HCT116 (cell line): ENCODE measurements at regions not wholly inside any gene's neighbourhood (a gene's known extent, or its start where the extent isn't known, plus 50 kb on each side); places are given as distances from the start of the nearest gene placed in this dataset.

ENCODE experiments used
- ATAC-seq: fragments of 200-7000 bp; cut with Tn5 transposase; 2 replicates; pipeline ENCODE4 v1.9.1; 2020; ENCODE audit warnings: mild to moderate bottlenecking, moderate library complexity
- BruUV-seq: library from RNA; stranded (reverse); fragments of 400-500 nt; replicated peaks from 2 replicates; lab custom pipeline; 2021; lab: Mats Ljungman, UMichigan
- CTCF ChIA-PET: fragments of 300-600 bp; sonication (Branson Sonifier 250); formaldehyde crosslinking; loops from one replicate; lab custom pipeline; 2021; ENCODE audit warnings: antibody characterized with exemption; lab: Charles Lee
- POLR2A ChIA-PET: fragments of 300-600, 350-600 bp; sonication (Branson Sonifier 250); formaldehyde crosslinking; loops from one replicate; lab custom pipeline; 2021; ENCODE audit warnings: antibody characterized with exemption; lab: Charles Lee
- RAD21 ChIA-PET, 2 experiments: fragments of 300-600 bp; sonication (Branson Sonifier 250); formaldehyde crosslinking; loops; one replicate each; lab custom pipeline; 2023; ENCODE audit warnings: low total read pairs in 2 of 2; ENCODE audit not compliant: uncharacterized antibody in 2 of 2, unreplicated experiment in 2 of 2, low non-redundant PET in 1 of 2; lab: Charles Lee
- DNase-seq: peaks from one replicate; pipeline ENCODE4 v3.0.0-alpha.2; 2010; ENCODE audit warnings: low read depth, low spot score
- H2AFZ ChIP-seq: fragments of 200-600 bp; shearing (Covaris generic), sonication (generic); 2 replicates; pipeline ENCODE4 v1.6.1; 2017; ENCODE audit warnings: low read depth, mixed run types, mixed read lengths, antibody characterized with exemption, low read length; ENCODE audit not compliant: poor library complexity, severe bottlenecking
- H3K27ac ChIP-seq: 2 replicates; pipeline ENCODE4 v1.5.1; 2012; ENCODE audit warnings: low read depth, low read length
- H3K27me3 ChIP-seq: fragments of 200-600 bp; sonication (generic); 2 replicates; pipeline ENCODE4 v1.6.1; 2016; ENCODE audit warnings: mixed run types, low read length, mixed read lengths; ENCODE audit not compliant: insufficient read depth
- H3K36me3 ChIP-seq, 2 experiments: fragments of 200-500 bp in 1 of 2; fragments of 200-600 bp in 1 of 2; sonication (Bioruptor generic) in 1 of 2; sonication (generic) in 1 of 2; 2 replicates each; pipeline versions ENCODE4 v1.5.1 to v1.6.1; 2014 to 2016; ENCODE audit warnings: low read length in 2 of 2, inconsistent platforms in 1 of 2, mixed read lengths in 1 of 2, mixed run types in 1 of 2; ENCODE audit not compliant: insufficient read depth in 2 of 2, control insufficient read depth in 1 of 2
- H3K4me1 ChIP-seq, 2 experiments: fragments of 200-600 bp in 1 of 2; sonication (generic) in 1 of 2; 2 replicates each; pipeline versions ENCODE4 v1.5.1 to v1.6.1; 2012 to 2017; ENCODE audit warnings: low read length in 2 of 2, inconsistent platforms in 1 of 2, mild to moderate bottlenecking in 1 of 2, mixed read lengths in 1 of 2, mixed run types in 1 of 2, moderate library complexity in 1 of 2; ENCODE audit not compliant: insufficient read depth in 2 of 2, control insufficient read depth in 1 of 2
- H3K4me2 ChIP-seq: fragments of 200-600 bp; sonication (generic); 2 replicates; pipeline ENCODE4 v1.6.1; 2017; ENCODE audit warnings: mixed run types, low read length, mixed read lengths
- H3K4me3 ChIP-seq, 2 experiments: fragments of 200-600 bp in 1 of 2; sonication (generic) in 1 of 2; replicated peaks in 1 of 2; 2 replicates each; pipeline ENCODE4 v1.5.1; 2011 to 2016; ENCODE audit warnings: low read length in 2 of 2, control low read depth in 1 of 2, low read depth in 1 of 2, mild to moderate bottlenecking in 1 of 2, mixed read lengths in 1 of 2, mixed run types in 1 of 2
- H3K79me2 ChIP-seq: fragments of 200-600 bp; sonication (generic); 2 replicates; pipeline ENCODE4 v1.6.1; 2017; ENCODE audit warnings: mild to moderate bottlenecking, mixed run types, low read length, moderate library complexity, mixed read lengths; ENCODE audit not compliant: insufficient read depth
- H3K9ac ChIP-seq: fragments of 200-600 bp; sonication (generic); 2 replicates; pipeline ENCODE4 v1.6.1; 2016; ENCODE audit warnings: low read length, mixed read lengths
- H3K9me2 ChIP-seq: fragments of 200-600 bp; sonication (generic), shearing (Covaris generic); 2 replicates; pipeline ENCODE4 v1.6.1; 2017; ENCODE audit warnings: mixed run types, mild to moderate bottlenecking, moderate library complexity; ENCODE audit not compliant: insufficient read depth
- H3K9me3 ChIP-seq, 2 experiments: fragments of 200-500 bp in 1 of 2; fragments of 200-600 bp in 1 of 2; sonication (Bioruptor generic) in 1 of 2; sonication (generic) in 1 of 2; 2 replicates each; pipeline ENCODE4 v1.6.1; 2014 to 2017; ENCODE audit warnings: low read length in 2 of 2, mixed read lengths in 2 of 2, inconsistent platforms in 1 of 2, low read depth in 1 of 2, mild to moderate bottlenecking in 1 of 2, mixed run types in 1 of 2, moderate library complexity in 1 of 2; ENCODE audit not compliant: control insufficient read depth in 1 of 2, insufficient read depth in 1 of 2
- H4K20me1 ChIP-seq: fragments of 200-600 bp; sonication (generic), shearing (Covaris generic); 2 replicates; pipeline ENCODE4 v1.6.1; 2017; ENCODE audit warnings: mixed run types, mild to moderate bottlenecking, moderate library complexity; ENCODE audit not compliant: insufficient read depth
- CEBPB ChIP-seq: IDR thresholded peaks from 2 replicates; pipeline ENCODE4 v1.6.1; 2012; ENCODE audit warnings: low read depth
- EGR1 ChIP-seq: IDR thresholded peaks from 2 replicates; pipeline ENCODE4 v1.6.1; 2012; ENCODE audit warnings: low read depth
- FOSL1 ChIP-seq: IDR thresholded peaks from 2 replicates; pipeline ENCODE4 v1.6.1; 2012; ENCODE audit warnings: low read depth
- POLR2AphosphoS5 ChIP-seq: IDR thresholded peaks from 2 replicates; pipeline ENCODE4 v1.6.1; 2011; ENCODE audit warnings: mild to moderate bottlenecking, low read depth, low read length, moderate library complexity
- SIN3A ChIP-seq: IDR thresholded peaks from 2 replicates; pipeline ENCODE4 v1.6.1; 2012; ENCODE audit warnings: low read depth
- SRF ChIP-seq: IDR thresholded peaks from 2 replicates; pipeline ENCODE4 v1.6.1; 2012; ENCODE audit warnings: low read depth
- TCF7L2 ChIP-seq: IDR thresholded peaks from 2 replicates; pipeline ENCODE4 v1.7.0; 2011; ENCODE audit warnings: borderline replicate concordance, inconsistent platforms; ENCODE audit not compliant: insufficient read depth, insufficient read length; ENCODE audit errors: extremely low read depth
- YY1 ChIP-seq: IDR thresholded peaks from 2 replicates; pipeline ENCODE4 v1.6.1; 2011; ENCODE audit warnings: low read length, low read depth, moderate library complexity, mild to moderate bottlenecking; ENCODE audit not compliant: insufficient replicate concordance; ENCODE audit errors: extremely low read depth
- ZFX ChIP-seq: fragments of 450-650 bp; IDR thresholded peaks from 2 replicates; pipeline ENCODE4 v1.6.1; 2017
- ZNF274 ChIP-seq: fragments of 200-500 bp; sonication (Bioruptor generic); IDR thresholded peaks from 2 replicates; pipeline ENCODE4 v1.6.1; 2014; ENCODE audit warnings: mild to moderate bottlenecking, low read depth, low read length, inconsistent platforms
- intact Hi-C: fragments of 100-400 bp; cut with micrococcal nuclease; formaldehyde crosslinking; loops from 2 replicates; pipeline ENCODE4 v1.10.0; 2022
- TF ChIP-seq, protein P1 (sequence below): IDR thresholded peaks from 2 replicates; pipeline ENCODE4 v1.6.1; 2012
- TF ChIP-seq, protein P2 (sequence below): IDR thresholded peaks from 2 replicates; pipeline ENCODE4 v1.6.1; 2012

- TF ChIP-seq CEBPB (no peak), YY1 (no peak), ZNF274 (no peak), ZFX (no peak), SRF (no peak), FOSL1 (no peak)
- TF ChIP-seq, protein P1, sequence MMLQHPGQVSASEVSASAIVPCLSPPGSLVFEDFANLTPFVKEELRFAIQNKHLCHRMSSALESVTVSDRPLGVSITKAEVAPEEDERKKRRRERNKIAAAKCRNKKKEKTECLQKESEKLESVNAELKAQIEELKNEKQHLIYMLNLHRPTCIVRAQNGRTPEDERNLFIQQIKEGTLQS: no peak
Measured at GRCh38 chr22:27510024-27510423, 291.5 kb downstream of the MN1 start (continued).

GRCh38 chr22:27512283-27512761, 289.2 kb downstream of the MN1 start:
- no peaks in the 10 kb centered on the region for H3K9me3 ChIP-seq
- no peak overlapping the region for H3K4me3 ChIP-seq
- ChIA-PET RAD21 (no interaction called here), CTCF (no interaction called here)
- no peaks in the 10 kb centered on the region for H4K20me1 ChIP-seq
- H3K9me2 ChIP-seq: no peaks in the 10 kb centered on the region
- H3K27me3 ChIP-seq: peaks cover 9% of the 10 kb centered on the region; the same call in 1 of the 2 replicates
- no peaks in the 10 kb centered on the region for H3K4me1 ChIP-seq
- no peaks in the 10 kb centered on the region for H3K36me3 ChIP-seq
- TF ChIP-seq SIN3A (no peak), CEBPB (no peak), EGR1 (no peak), POLR2AphosphoS5 (no peak), TCF7L2 (no peak), ZFX (no peak), ZNF274 (no peak), YY1 (no peak), SRF (no peak)
- TF ChIP-seq, protein P2, sequence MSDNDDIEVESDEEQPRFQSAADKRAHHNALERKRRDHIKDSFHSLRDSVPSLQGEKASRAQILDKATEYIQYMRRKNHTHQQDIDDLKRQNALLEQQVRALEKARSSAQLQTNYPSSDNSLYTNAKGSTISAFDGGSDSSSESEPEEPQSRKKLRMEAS: no peak
- TF ChIP-seq, all 23 proteins: peak for 0
- Histone ChIP-seq H3K27ac (no peak overlapping the region), H3K9ac (no peak overlapping the region), H2AFZ (no peak overlapping the region), H3K79me2 (no peaks in the 10 kb centered on the region), H3K4me2 (no peak overlapping the region)
- no TSS peak for BruUV-seq
- DNase-seq: no peak
- POLR2A ChIA-PET: no interaction called here
- no peak for ATAC-seq
- intact Hi-C loops: no loop called here
